ENCODE measurements at regions not wholly inside any gene's neighbourhood (a gene's known extent, or its start where the extent isn't known, plus 50 kb on each side); places are given as distances from the start of the nearest gene placed in this dataset.

- TF ChIP-seq GATA3 (IDR thresholded peaks at IDR 0.05; ENCODE audit: low read depth, low read length) = no peak
- no peak for TF ChIP-seq GATA2 (IDR thresholded peaks at IDR 0.05; ENCODE audit: low read depth, low read length)
These were observed 200.0 kb downstream of the AUH start for GRCh38 chr9:91161465-91162300.

All from SH-SY5Y (cell line).